Bone marrow (tissue), 2 donors: ENCODE measurements at regions not wholly inside any gene's neighbourhood (a gene's known extent, or its start where the extent isn't known, plus 50 kb on each side); places are given as distances from the start of the nearest gene placed in this dataset.

Experiments
- DNase-seq, 2 donors: peaks; one replicate each; lab custom pipeline; 2025; lab: John Stamatoyannopoulos, UW

DNA sequence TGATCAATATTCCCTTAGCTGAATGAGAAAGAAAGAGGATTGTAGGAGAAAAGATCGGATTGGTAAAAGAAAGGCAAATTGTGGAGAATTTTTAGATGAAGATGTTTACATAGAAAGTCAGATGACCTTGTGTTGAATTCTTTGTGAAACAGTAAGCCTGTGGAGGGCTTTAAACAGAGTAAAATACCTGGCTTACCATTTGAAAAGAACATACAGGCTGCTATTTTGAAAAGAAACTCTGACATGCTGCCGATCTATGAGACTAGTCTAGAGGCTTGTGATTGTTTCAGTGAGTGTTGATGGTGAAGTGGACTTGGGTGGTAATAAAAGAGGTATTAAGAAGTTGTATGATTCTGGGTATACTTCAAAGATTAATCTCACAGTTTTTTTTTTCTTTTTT, 938.9 kb upstream of the PRR20A start:
- DNase-seq, result no peak

GRCh38 chr13:56216221-56216620, 924.5 kb upstream of the PRR20A start:
- DNase-seq, result no peak

DNA sequence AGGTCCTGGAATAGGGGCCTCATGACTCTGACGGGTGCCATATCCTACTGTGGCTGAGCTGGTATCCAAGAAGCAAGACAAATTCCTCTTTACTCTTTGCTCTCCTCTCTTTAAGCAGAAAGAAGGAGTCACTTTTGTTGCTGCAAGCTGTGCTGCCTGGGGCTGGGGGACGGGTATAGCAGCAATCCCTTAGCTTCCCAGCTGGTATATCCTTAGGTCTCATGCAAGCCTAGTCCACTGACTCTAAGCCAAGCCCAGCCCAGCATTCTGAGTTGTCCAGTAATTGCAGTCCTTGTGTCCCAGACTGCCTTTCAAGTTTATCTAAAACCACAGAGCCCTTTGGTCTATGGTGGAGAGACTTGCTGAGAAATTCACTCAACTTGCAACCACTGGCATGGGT, 893.0 kb upstream of the PRR20A start:
- no peak for DNase-seq

- no peak for DNase-seq
Observed at GRCh38 chr13:56271686-56272085, 869.0 kb upstream of the PRR20A start.

DNA sequence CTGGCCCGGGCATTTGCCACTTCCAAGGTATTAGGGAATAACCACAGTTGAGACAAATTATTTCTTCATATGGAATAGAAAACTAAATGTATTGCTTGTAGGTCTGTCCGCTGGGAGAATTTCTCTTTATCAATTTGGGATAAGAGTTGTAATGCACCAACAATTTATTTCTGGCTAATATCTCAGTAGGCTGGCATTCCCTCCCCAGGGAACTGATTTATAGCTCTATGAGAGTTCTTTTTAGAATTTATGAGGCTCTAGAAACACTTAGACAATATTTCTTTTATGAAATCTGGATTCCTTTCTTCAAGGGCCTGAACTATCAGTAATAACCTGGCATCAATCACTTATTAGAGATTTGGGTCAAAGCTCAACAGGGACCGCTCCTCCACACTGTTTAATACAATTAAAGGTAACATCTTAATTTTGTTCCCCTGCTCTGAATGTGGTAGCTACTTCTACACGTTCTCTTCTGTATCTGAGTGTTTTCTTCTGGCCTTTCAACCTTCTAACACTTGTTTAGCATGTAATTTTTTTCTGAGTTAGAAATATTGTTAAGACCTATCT, 857.4 kb upstream of the PRR20A start:
- no peak for DNase-seq

DNA sequence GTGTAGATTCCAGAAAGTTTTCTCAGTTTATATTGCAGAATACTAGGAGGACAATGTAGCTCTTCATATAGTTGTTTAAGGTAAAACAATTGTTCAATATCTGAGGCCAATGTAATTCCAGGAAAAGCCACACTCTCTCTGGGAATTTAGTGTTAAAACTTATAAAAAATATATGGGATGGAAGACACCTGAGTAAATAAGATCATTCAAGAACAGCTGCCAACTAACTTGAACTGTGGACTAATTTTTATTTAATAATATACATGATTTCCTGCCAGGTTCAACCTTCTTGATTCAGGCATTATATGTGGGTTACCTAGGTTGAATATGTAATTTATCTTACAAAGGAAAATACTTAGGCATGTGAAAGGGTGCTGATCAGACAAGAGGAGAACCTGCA, 841.1 kb upstream of the PRR20A start:
- no peak for DNase-seq

DNA sequence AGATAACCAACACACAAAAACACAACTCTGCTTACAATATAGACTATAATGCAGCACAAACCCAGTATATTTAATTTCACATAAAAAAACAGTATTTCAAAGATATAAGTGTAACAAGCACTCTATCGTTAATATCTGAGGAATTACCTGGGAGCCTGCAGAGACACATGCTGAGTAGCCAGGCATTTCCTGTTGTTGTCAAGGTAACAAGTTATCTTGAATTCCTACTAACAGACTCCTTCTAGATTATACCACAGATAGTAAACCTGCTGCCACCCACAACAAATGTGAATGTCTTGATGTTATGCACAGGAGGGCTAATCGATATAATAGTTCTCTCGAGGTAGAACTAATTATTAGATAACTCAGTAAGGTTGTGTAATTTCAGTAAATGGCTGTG, 826.0 kb upstream of the PRR20A start:
- no peak for DNase-seq

DNA sequence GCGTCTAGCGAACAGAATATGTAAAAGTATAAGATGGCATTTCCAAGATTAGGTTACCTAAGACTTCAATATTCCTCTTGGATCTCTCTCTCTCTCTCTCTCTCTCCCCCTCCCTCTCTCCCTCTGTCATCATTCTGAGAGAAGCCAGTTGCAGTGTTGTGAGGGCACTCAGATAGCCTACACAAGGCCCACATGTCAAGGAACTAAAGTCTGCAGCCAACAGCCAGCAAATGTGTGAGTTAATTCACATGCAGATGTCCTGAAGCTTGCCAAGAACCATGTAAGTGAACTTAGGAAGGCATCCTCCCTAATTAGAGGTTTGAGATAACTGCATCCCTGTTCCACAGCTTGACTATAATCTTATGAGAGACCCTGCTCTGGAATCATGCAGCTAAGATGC, 822.9 kb upstream of the PRR20A start:
- DNase-seq, result no peak

GRCh38 chr13:56332671-56333070, 808.0 kb upstream of the PRR20A start:
- no peak for DNase-seq

DNA sequence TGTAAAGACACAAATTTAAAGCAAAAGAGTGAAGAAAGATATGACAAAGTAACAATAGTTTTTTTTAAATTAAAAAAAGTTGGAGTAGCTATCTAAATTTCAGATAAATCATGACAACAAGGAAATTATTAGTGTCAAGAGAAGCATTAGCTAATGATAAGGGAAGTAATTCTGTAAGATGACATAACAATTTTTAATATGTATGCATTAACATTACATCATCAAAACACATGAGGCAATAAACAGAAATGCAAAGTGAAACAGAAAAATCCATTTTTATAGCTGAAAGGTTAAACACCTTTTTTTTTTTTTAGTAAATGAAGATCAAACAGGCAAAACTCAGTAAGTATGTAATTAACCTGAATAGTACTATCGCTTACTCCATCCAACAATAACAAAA, 804.9 kb upstream of the PRR20A start:
- DNase-seq, result no peak

GRCh38 chr13:56338421-56338820, 802.3 kb upstream of the PRR20A start:
- DNase-seq, result no peak

DNA sequence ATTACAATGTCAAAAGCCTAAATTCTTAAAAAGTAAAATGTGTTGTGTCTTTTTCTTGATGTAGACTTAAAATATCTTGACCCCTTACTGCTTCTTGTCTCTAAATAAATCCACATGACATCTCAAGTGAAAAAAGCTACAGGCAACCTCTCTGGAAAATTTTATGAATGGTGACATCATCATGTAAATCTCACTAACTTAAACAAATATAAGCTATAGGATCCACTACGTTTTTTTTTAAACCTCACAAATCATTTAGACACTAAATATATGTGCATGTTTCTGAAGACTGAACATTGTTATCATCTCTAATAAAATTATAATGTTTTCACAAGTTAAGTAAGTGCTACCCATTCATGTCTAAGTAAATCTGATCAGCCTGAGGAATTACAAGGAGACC, 793.7 kb upstream of the PRR20A start:
- DNase-seq, result no peak

DNA sequence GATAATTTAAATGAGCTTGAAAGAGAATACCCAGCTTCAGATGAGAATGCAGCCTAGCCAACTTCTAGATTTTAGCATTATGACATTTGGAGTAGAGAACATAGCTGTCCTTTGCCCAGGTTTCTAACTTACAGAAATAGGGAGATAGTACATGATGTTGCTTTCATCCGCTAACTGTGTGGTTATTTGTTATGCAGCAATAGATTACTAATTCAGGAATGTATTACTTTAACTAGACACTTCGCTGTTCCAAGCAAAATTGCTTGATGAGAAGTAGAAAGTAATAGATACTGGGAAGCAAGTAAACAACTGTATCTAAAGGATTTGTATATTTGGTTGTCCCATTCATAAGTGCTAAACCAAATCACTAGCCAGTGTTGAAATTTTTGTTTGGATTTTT, 790.9 kb upstream of the PRR20A start:
- DNase-seq, result no peak

- no peak for DNase-seq
Observed at GRCh38 chr13:56351041-56351440, 789.7 kb upstream of the PRR20A start.

DNA sequence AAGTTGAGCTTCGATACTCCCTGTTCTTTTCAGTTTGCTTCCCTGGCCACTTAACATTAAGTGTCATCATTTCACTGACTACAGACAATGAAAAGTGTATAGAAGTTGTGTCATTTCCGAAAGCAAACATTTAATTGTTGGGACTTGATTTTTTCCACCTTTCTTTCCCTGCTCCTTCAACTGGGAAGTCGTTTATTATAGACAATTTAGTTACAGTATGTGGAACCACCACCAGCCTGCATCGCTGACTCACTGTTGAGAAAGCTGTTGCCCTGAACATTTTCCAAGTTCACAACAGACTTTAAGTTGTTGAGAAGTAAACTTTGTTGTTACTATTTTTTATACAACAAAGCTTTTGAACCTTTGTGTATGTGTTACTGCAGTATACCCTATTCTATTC, 788.4 kb upstream of the PRR20A start:
- DNase-seq, result no peak

- no peak for DNase-seq
Observed at GRCh38 chr13:56352901-56353300, 787.8 kb upstream of the PRR20A start.

GRCh38 chr13:56356690-56357089, 784.0 kb upstream of the PRR20A start:
- DNase-seq, result no peak

DNA sequence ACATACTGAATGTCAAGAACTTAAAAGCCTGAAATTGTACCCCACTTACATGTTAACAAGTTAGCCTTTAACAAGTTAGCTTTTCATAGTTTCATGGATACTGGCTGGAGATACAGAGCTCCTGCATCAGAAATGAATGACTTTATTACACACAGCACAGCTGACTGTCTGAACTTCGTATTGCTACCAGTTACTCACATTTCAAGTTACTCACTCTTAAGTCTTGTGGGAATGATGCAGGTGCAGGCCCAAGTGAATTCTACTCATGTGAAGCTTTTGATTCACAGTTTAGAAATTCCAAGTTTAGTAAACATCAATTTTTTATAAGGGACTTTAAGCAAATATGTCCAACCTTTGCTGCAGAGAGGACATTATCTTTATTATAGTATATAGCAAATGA, 762.2 kb upstream of the PRR20A start:
- DNase-seq, result no peak

GRCh38 chr13:56393549-56393948, 747.2 kb upstream of the PRR20A start:
- no peak for DNase-seq

- no peak for DNase-seq
Observed at GRCh38 chr13:56396318-56396717, 744.4 kb upstream of the PRR20A start.

DNA sequence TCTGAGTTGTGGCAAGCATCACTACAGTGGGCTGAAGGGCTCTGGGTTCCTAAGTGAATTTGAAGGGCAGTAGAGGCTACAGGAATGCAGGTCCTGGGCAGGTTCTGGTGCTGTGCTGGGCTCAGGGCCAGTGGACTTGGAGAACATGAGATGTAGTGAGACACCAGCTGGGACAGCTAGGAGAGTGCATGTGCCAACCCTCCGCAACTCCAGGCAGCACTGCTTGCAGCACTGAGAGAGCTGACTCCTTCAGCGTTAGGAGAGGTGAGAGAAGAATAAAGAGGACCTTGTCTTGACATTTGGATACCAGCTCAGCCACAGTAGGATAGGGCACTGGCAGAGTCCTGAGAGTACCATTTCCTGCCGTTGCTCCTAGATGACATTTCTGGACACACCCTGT, 739.9 kb upstream of the PRR20A start:
- DNase-seq, result no peak

- no peak for DNase-seq
Observed at GRCh38 chr13:56412856-56413255, 727.9 kb upstream of the PRR20A start.

DNA sequence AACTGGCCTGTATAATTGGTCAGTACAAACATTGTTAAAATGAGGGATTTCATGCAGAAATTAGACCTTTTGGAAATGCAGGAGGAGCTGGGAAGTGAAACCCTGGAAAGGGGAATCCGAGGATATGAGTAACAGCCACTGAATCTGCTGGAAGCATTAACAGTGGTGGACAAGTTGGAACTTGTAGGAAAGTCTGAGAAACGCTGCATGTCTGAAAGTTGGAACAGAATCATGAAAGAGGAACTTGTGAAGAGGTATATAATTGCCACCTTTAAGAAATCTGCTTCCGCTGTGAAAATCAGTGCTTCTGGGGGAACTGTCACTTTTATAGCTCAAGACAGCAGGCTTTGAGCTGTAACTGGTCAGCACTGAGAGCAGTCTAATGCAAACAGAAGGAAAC, 716.5 kb upstream of the PRR20A start:
- no peak for DNase-seq

DNA sequence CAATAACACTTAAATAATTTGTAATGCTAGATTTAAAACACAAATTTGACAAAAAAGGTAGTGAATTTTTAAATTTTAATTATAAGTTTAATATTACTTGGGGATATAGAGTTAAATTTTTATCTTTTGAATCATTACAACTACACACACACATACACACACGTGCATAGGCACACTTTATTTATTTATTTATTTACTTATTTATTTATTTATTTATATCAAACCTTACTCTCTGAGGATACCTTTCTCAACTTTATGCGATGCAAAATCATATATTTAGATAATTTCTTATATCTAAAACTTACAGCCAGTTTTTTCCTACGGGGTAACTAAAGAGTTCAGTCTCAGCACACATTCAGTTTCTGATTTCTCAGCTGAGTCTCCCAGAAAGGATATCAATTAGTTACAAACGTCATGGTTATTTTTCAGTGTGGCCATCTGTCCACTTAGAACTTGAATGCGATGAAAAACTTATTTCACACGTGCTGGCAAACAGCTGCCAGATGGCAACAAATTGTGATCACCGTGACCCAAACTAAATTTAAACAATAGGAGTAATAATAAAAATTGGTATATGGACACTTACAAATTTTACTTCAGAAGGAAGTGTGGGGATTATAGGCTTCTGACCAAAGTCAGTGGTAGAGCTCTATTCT, 683.1 kb upstream of the PRR20A start:
- DNase-seq, result no peak
